ENCODE measurements at regions not wholly inside any gene's neighbourhood (a gene's known extent, or its start where the extent isn't known, plus 50 kb on each side); places are given as distances from the start of the nearest gene placed in this dataset.
"Not testable (repeated sequence)": the region's sequence is repeated elsewhere in the genome, so short reads cannot be mapped to it uniquely, and the experiment has no call there.

DNA sequence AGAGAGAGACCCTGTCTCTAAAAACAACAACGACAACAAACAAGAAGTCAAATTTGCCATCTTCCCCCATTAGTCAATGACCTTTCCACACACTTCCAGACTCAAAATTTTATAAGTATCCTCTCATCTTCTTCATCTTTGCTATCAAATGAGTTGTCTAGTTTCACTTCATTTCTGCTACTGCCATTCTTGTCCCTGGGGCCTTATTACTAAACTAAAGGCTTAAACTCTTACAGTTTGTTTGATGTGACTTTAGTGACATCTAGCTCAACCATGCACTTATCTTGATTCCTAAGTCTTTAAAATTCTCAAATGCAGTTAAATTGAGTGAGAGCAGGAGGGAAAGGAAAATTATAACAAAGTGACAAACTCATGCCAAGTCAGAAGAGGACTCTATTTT is 271.8 kb upstream of the GK2 start:
- Histone ChIP-seq H3K27ac (no peak overlapping the region), H3K4me1 (ENCODE audit: control insufficient read depth in 1 of 2, low read depth in 2 of 2) (peaks cover 3 to 19% of the 10 kb centered on the region in 2 donors), H3K27me3 (replicated peaks; ENCODE audit: insufficient read depth) (no peaks in the 10 kb centered on the region), H3K36me3 (no peaks in the 10 kb centered on the region), H3K4me3 (no peak overlapping the region), H3K9me3 (no peaks in the 10 kb centered on the region)
- TF ChIP-seq, protein P1, sequence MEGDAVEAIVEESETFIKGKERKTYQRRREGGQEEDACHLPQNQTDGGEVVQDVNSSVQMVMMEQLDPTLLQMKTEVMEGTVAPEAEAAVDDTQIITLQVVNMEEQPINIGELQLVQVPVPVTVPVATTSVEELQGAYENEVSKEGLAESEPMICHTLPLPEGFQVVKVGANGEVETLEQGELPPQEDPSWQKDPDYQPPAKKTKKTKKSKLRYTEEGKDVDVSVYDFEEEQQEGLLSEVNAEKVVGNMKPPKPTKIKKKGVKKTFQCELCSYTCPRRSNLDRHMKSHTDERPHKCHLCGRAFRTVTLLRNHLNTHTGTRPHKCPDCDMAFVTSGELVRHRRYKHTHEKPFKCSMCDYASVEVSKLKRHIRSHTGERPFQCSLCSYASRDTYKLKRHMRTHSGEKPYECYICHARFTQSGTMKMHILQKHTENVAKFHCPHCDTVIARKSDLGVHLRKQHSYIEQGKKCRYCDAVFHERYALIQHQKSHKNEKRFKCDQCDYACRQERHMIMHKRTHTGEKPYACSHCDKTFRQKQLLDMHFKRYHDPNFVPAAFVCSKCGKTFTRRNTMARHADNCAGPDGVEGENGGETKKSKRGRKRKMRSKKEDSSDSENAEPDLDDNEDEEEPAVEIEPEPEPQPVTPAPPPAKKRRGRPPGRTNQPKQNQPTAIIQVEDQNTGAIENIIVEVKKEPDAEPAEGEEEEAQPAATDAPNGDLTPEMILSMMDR (IDR thresholded peaks at IDR 0.05), result no peak
- ATAC-seq (ENCODE audit: insufficient number of reproducible peaks, low FRiP score, low read depth) (no peak), DNase-seq (ENCODE audit: low spot score) (no peak)

DNA sequence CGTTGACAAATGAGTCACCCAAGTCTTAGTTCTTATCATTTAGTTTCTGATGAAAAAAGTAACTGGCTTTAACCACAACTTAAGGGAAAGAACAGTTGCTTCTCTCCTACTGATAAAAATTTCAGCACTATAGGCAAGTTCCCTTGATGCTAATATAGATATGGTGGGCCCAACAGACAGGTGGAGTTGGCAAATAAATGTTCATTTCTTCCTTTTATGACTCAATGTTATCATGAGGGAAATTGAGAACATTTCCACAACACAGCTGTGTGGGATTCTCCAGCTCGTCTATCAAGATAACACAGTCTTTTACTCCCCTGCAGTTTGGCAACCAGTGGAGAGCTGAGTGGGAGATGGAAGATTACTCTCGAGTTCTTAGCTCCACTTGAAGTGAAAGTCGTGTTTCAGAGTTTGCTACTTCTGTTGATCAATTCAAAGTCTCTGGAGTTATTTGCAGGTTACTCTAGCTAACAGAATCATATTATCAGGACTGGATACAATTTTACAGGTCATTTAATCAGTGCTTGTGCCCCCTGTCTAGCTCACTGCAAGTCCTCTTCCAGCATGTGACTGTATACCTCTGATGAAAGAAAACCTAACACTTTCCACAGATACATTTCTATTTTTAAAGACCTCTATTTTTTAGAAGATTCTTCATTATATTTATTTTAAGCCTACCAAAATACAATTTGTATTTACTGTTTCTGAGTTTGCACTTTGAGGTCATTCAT is 270.6 kb upstream of the GK2 start:
- Histone ChIP-seq H3K27me3 (replicated peaks; ENCODE audit: insufficient read depth) (no peaks in the 10 kb centered on the region), H3K4me1 (ENCODE audit: control insufficient read depth in 1 of 2, low read depth in 2 of 2) (peaks cover 3 to 19% of the 10 kb centered on the region in 2 donors), H3K9me3 (no peaks in the 10 kb centered on the region), H3K36me3 (no peaks in the 10 kb centered on the region), H3K4me3 (no peak overlapping the region), H3K27ac (no peak overlapping the region)
- TF ChIP-seq, protein P1 (IDR thresholded peaks at IDR 0.05), result no peak
- ATAC-seq (ENCODE audit: insufficient number of reproducible peaks, low FRiP score, low read depth) (no peak), DNase-seq (ENCODE audit: low spot score) (no peak)

DNA sequence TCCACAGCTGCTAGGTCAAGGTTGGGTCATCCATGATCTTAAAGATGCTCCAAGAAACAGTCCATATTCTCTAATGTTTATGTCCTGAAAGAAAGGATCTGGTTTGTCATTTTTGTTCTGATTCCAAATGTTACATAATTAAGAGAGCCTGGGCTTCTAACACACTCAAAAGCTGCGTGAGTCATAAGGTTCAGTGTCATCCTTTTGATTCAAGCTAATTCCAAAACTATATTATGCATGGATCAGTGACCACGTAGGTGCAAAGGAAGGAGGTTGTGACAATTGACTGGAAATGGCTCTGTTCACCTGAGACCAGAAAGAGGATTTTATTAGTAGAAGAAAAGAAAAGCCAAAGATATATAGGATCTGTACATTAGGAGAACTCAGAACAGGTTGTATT is 268.7 kb upstream of the GK2 start:
- ATAC-seq (ENCODE audit: insufficient number of reproducible peaks, low FRiP score, low read depth), result no peak
- TF ChIP-seq, protein P1 (IDR thresholded peaks at IDR 0.05), result no peak
- peaks cover 3 to 5% of the 10 kb centered on the region in 2 donors for H3K4me1 ChIP-seq (ENCODE audit: control insufficient read depth in 1 of 2, low read depth in 2 of 2)
- no peak for DNase-seq (ENCODE audit: low spot score)
- no peaks in the 10 kb centered on the region for H3K36me3 ChIP-seq
- no peak overlapping the region for H3K4me3 ChIP-seq
- peaks cover 5% of the 10 kb centered on the region for H3K9me3 ChIP-seq
- no peaks in the 10 kb centered on the region for H3K27me3 ChIP-seq (replicated peaks; ENCODE audit: insufficient read depth)
- no peak overlapping the region for H3K27ac ChIP-seq

DNA sequence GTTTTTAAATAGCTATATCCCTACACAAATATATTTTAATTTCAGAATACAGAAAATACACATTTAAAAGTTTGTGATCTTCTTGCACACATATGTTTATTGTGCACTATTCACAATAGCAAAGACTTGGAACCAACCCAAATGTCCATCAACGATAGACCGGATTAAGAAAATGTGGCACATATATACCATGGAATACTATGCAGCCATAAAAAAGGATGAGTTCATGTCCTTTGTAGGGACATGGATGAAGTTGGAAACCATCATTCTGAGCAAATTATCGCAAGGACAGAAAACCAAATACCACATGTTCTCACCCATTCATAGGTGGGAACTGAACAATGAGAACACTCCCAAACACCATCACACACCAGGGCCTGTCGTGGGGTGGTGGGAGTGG is 266.9 kb upstream of the GK2 start:
- H3K4me1 ChIP-seq (ENCODE audit: control insufficient read depth in 1 of 2, low read depth in 2 of 2); H3K4me3 ChIP-seq; ATAC-seq (ENCODE audit: insufficient number of reproducible peaks, low FRiP score, low read depth); H3K36me3 ChIP-seq; H3K27me3 ChIP-seq (replicated peaks; ENCODE audit: insufficient read depth); DNase-seq (ENCODE audit: low spot score); H3K27ac ChIP-seq: not testable (repeated sequence)
- peaks cover 11% of the 10 kb centered on the region for H3K9me3 ChIP-seq

DNA sequence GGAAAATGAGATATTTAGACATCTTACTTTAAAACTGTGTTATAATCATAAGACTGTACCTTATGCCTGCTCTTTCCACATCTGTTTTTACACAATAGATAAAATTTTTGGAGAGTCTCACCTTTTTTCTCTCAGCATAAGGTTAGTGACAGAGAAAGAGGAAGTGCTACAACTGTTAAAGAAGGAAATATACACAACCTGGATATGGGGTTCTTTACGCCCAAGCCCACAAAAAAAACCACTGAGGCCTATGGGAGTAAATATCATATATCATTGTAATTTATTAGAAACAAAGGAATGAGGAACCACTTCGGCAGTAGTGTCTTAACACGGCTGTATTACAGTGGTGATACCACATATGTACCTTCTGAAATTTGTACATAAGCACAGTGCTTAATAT is 265.9 kb upstream of the GK2 start:
- TF ChIP-seq, protein P1 (IDR thresholded peaks at IDR 0.05), result no peak
- peaks cover 3 to 5% of the 10 kb centered on the region in 2 donors for H3K4me1 ChIP-seq (ENCODE audit: control insufficient read depth in 1 of 2, low read depth in 2 of 2)
- H3K4me3 ChIP-seq, result no peak overlapping the region
- no peak overlapping the region for H3K27ac ChIP-seq
- H3K9me3 ChIP-seq, result peaks cover 17% of the 10 kb centered on the region
- H3K27me3 ChIP-seq (replicated peaks; ENCODE audit: insufficient read depth), result no peaks in the 10 kb centered on the region
- no peaks in the 10 kb centered on the region for H3K36me3 ChIP-seq
- DNase-seq (ENCODE audit: low spot score) (no peak), ATAC-seq (ENCODE audit: insufficient number of reproducible peaks, low FRiP score, low read depth) (no peak)

DNA sequence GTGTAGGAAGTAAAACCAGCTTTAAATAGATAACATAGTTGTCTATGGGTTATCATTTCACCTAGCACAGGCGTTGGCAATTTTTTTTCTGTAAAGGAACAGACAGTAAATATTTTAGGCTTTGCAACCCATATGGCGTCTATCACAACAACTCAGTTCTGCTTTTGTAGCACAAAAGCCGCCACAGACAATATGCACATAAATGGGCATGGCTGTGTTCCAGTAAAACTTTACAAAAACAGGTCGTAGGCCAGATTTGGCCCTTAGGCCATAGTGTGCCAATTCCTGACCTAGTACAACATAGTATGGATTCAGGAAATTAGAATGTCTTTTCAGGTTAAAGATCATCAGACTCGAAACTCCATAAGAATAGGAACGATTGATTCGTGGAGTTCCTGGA is 265.3 kb upstream of the GK2 start:
- ATAC-seq (ENCODE audit: insufficient number of reproducible peaks, low FRiP score, low read depth) (no peak), DNase-seq (ENCODE audit: low spot score) (no peak)
- Histone ChIP-seq H3K9me3 (peaks cover 17% of the 10 kb centered on the region), H3K36me3 (no peaks in the 10 kb centered on the region), H3K4me3 (no peak overlapping the region), H3K4me1 (ENCODE audit: control insufficient read depth in 1 of 2, low read depth in 2 of 2) (peaks cover 0 to under 1% of the 10 kb centered on the region in 2 donors), H3K27ac (no peak overlapping the region), H3K27me3 (replicated peaks; ENCODE audit: insufficient read depth) (no peaks in the 10 kb centered on the region)
- TF ChIP-seq, protein P1 (IDR thresholded peaks at IDR 0.05), result no peak

Data from thoracic aorta (tissue), 2 donors.